GM23248 (cell line): ENCODE measurements at regions not wholly inside any gene's neighbourhood (a gene's known extent, or its start where the extent isn't known, plus 50 kb on each side); places are given as distances from the start of the nearest gene placed in this dataset.

ENCODE experiments used
- DNase-seq: peaks from one replicate; pipeline ENCODE4 v3.0.0-alpha.2; 2015
- H2AFZ ChIP-seq: fragments of 200-600 bp; sonication (generic); 2 replicates; pipeline ENCODE4 v1.6.1; 2016; ENCODE audit warnings: antibody characterized with exemption
- H3F3A ChIP-seq: fragments of 200-600 bp; sonication (generic); 2 replicates; pipeline ENCODE4 v1.6.1; 2016; ENCODE audit warnings: mild to moderate bottlenecking, antibody characterized with exemption, mixed run types; ENCODE audit not compliant: insufficient read depth
- H3K27ac ChIP-seq: fragments of 200-600 bp; sonication (generic); 2 replicates; pipeline ENCODE4 v1.5.1; 2016; ENCODE audit warnings: mild to moderate bottlenecking
- H3K27me3 ChIP-seq: fragments of 200-600 bp; sonication (generic); replicated peaks from 2 replicates; pipeline ENCODE4 v1.6.1; 2016; ENCODE audit warnings: mild to moderate bottlenecking; ENCODE audit not compliant: insufficient read depth
- H3K36me3 ChIP-seq: fragments of 200-600 bp; sonication (generic); 2 replicates; pipeline ENCODE4 v1.6.1; 2016; ENCODE audit warnings: low read depth, mild to moderate bottlenecking
- H3K4me1 ChIP-seq: fragments of 200-600 bp; sonication (generic); 2 replicates; pipeline ENCODE4 v1.6.1; 2016; ENCODE audit warnings: mild to moderate bottlenecking; ENCODE audit not compliant: insufficient read depth
- H3K4me2 ChIP-seq: fragments of 200-600 bp; sonication (generic); one replicate; pipeline ENCODE4 v1.6.1; 2016; ENCODE audit warnings: mild to moderate bottlenecking; ENCODE audit not compliant: unreplicated experiment
- H3K4me3 ChIP-seq: fragments of 200-600 bp; sonication (generic); 2 replicates; pipeline ENCODE4 v1.5.1; 2016; ENCODE audit warnings: mild to moderate bottlenecking
- H3K79me2 ChIP-seq: fragments of 200-600 bp; sonication (generic); 2 replicates; pipeline ENCODE4 v1.6.1; 2016; ENCODE audit warnings: mild to moderate bottlenecking; ENCODE audit not compliant: insufficient read depth
- H3K9ac ChIP-seq: fragments of 200-600 bp; sonication (generic); 2 replicates; pipeline ENCODE4 v1.6.1; 2016; ENCODE audit warnings: mild to moderate bottlenecking
- H3K9me2 ChIP-seq: fragments of 200-600 bp; sonication (generic); 2 replicates; pipeline ENCODE4 v1.6.1; 2016; ENCODE audit warnings: mixed run types, mild to moderate bottlenecking, moderate library complexity; ENCODE audit not compliant: insufficient read depth
- H3K9me3 ChIP-seq: fragments of 200-600 bp; sonication (generic); one replicate; pipeline ENCODE4 v1.6.1; 2017; ENCODE audit warnings: low read depth
- H4K20me1 ChIP-seq: fragments of 200-600 bp; sonication (generic); 2 replicates; pipeline ENCODE4 v1.6.0; 2016; ENCODE audit not compliant: insufficient read depth
- EZH2 ChIP-seq: fragments of 200-600 bp; sonication (generic); IDR thresholded peaks from 2 replicates; pipeline ENCODE4 v1.6.1; 2018; ENCODE audit warnings: antibody characterized with exemption, mild to moderate bottlenecking; ENCODE audit not compliant: insufficient read depth, poor library complexity, severe bottlenecking
- EZH2phosphoT487 ChIP-seq: fragments of 200-600 bp; sonication (generic); IDR thresholded peaks from 2 replicates; pipeline ENCODE4 v1.6.1; 2018; ENCODE audit warnings: antibody characterized with exemption, moderate library complexity, mild to moderate bottlenecking, low read depth; ENCODE audit not compliant: insufficient read depth
- WGBS, 2 experiments: methylation state at CpG; one replicate each; pipeline ENCODE4 v1.1.6; 2015 to 2017; ENCODE audit warnings: low lambda C conversion rate in 2 of 2, low coverage in 1 of 2; ENCODE audit errors: missing lambda C conversion rate in 2 of 2; 5-methylcytosine and 5-hydroxymethylcytosine counted together
- in situ Hi-C: fragments of 300-500 bp; cut with MboI; formaldehyde crosslinking; loops from 2 replicates; pipeline ENCODE4 v1.15.0; 2020

DNA sequence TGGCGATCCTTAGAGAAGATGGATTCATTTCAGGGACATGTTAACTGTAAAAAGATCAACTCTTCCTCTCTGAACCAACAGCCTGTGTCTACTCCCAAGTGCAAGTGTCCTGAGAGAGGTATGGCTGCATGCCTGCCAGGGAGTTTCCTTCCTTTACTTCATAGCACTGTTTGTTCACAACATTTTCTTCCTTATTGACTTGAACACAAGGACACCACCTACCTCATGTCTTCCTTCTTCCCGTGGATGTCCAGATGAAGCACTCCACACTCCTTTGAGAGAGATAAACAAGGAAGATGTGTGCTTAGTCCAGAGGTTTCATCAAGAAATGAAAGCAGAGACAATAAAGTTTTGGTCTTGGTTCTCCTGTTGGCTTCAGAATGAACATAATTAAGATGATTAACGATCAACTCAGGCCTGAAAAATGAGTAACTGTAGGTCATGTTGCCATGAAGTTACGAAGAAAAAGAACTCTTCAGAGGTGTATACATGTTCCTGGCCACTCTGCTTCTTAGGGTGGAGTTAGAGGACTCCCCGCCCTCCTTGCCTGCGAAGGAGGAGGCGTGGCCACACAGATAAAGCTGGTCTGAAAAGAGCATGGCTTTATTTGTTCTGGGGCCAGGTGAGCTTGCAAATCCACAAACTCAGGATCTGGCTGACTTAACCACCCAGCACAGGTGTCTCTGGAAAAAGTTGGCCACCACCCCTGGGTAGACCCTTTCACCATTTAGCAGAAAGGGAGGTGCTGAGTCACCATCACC is 155.0 kb upstream of the KCTD1 start:
- H3K9me3 ChIP-seq, result no peaks in the 10 kb centered on the region
- H3K79me2 ChIP-seq, result no peaks in the 10 kb centered on the region
- no peaks in the 10 kb centered on the region for H3K4me1 ChIP-seq
- H4K20me1 ChIP-seq, result no peaks in the 10 kb centered on the region
- H3K36me3 ChIP-seq, result no peaks in the 10 kb centered on the region
- H3K9ac ChIP-seq, result no peak overlapping the region
- no peak overlapping the region for H2AFZ ChIP-seq
- H3F3A ChIP-seq, result no peaks in the 10 kb centered on the region
- WGBS, 2 experiments, result 38 to 42% methylated on average over 7 of the region's 7 CpGs
- no peaks in the 10 kb centered on the region for H3K9me2 ChIP-seq
- no peak overlapping the region for H3K27ac ChIP-seq
- in situ Hi-C loops, result no loop called here
- no peak overlapping the region for H3K4me3 ChIP-seq
- DNase-seq, result no peak
- TF ChIP-seq EZH2phosphoT487 (no peak), EZH2 (no peak)
- H3K27me3 ChIP-seq, result no peaks in the 10 kb centered on the region
- H3K4me2 ChIP-seq, result no peak overlapping the region

DNA sequence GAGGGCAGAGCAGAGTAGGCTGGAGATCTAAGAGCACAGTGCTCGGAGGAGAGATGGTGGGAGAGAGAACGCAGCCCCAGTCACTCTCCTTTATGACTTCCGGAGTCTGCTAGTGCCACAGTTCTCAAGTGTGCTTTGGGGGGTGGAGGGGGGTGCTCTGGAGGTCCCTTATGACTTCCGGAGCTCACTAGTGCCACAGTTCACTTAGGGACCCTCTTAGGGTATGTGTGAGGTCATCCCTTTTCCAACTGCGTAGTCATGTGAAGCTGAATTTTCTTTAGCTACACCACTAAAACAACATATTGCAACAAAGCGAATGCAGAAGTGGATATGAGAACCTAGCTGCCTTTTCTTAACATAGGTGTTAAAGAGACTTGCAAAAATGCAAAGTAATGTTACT is 153.7 kb upstream of the KCTD1 start:
- 56 to 63% methylated on average over 6 of the region's 6 CpGs for WGBS, 2 experiments
- Histone ChIP-seq H4K20me1 (no peaks in the 10 kb centered on the region), H2AFZ (no peak overlapping the region), H3K27ac (no peak overlapping the region), H3K36me3 (no peaks in the 10 kb centered on the region), H3F3A (no peaks in the 10 kb centered on the region), H3K4me1 (no peaks in the 10 kb centered on the region), H3K9ac (no peak overlapping the region), H3K4me3 (no peak overlapping the region), H3K9me2 (no peaks in the 10 kb centered on the region), H3K27me3 (no peaks in the 10 kb centered on the region), H3K4me2 (no peak overlapping the region), H3K9me3 (no peaks in the 10 kb centered on the region), H3K79me2 (no peaks in the 10 kb centered on the region)
- DNase-seq, result no peak
- TF ChIP-seq EZH2phosphoT487, result no peak
- in situ Hi-C loops, result no loop called here

DNA sequence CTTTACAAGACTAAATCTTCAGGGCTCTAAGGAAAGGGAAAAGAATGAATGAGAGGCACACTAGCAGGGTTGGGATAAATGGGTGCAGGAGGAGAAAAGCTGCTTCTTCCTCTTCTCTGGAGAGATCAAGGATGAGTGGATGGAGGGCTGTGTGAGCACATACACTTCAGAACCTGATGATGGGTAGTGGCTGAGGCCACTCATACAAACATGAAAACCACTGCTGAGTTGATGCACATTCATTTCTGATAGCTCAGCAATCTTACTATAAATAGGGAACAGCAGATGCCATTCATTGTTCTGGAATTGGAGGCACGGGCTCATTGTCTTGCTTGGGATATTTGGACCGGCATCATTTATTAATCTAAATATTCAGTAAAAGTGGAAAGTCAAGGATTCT is 152.4 kb upstream of the KCTD1 start:
- Histone ChIP-seq H4K20me1 (no peaks in the 10 kb centered on the region), H3K36me3 (no peaks in the 10 kb centered on the region), H3K79me2 (no peaks in the 10 kb centered on the region), H3K27me3 (no peaks in the 10 kb centered on the region), H3F3A (no peaks in the 10 kb centered on the region), H2AFZ (no peak overlapping the region), H3K9me2 (no peaks in the 10 kb centered on the region), H3K9me3 (no peaks in the 10 kb centered on the region), H3K4me1 (no peaks in the 10 kb centered on the region), H3K4me3 (no peak overlapping the region), H3K27ac (no peak overlapping the region), H3K4me2 (no peak overlapping the region), H3K9ac (no peak overlapping the region)
- 53 to 71% methylated on average over 2 of the region's 2 CpGs for WGBS, 2 experiments
- in situ Hi-C loops, result no loop called here
- TF ChIP-seq EZH2phosphoT487 (no peak), EZH2 (no peak)
- no peak for DNase-seq

- Histone ChIP-seq H3K9ac (no peak overlapping the region), H3K4me1 (no peaks in the 10 kb centered on the region), H3F3A (no peaks in the 10 kb centered on the region), H3K4me2 (no peak overlapping the region), H3K27ac (no peak overlapping the region), H3K36me3 (no peaks in the 10 kb centered on the region), H3K4me3 (no peak overlapping the region), H4K20me1 (no peaks in the 10 kb centered on the region), H2AFZ (no peak overlapping the region), H3K9me3 (no peaks in the 10 kb centered on the region), H3K27me3 (no peaks in the 10 kb centered on the region), H3K79me2 (no peaks in the 10 kb centered on the region), H3K9me2 (no peaks in the 10 kb centered on the region)
- TF ChIP-seq EZH2phosphoT487, result no peak
- no peak for TF ChIP-seq EZH2
- no peak for DNase-seq
- in situ Hi-C loops, result no loop called here
These were observed 151.8 kb upstream of the KCTD1 start for GRCh38 chr18:26700201-26700600.
